ENCODE measurements at regions not wholly inside any gene's neighbourhood (a gene's known extent, or its start where the extent isn't known, plus 50 kb on each side); places are given as distances from the start of the nearest gene placed in this dataset.

DNA sequence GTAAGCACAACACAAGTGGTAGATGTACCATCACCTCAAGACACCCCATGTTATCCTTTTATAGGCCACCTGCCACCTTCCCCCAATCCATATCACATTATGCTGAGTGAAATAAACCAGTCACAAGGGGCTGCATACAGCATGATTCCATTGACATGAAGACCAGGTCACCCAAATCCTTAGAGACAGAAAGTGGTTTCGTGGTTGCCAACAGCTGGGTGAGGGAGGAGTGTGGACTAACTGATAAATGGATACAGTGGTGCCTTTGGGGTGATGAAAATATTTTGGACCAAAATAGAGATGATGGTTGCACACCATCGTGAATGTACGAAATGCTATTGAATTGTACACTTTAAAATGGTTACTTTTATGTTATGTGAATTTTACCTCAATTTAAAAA lies 65.7 kb upstream of the DMD start:
- Mint-ChIP-seq H3K4me3 (no peak overlapping the region), H3K27me3 (no peaks in the 10 kb centered on the region), H3K9me3 (no peaks in the 10 kb centered on the region), H3K36me3 (no peaks in the 10 kb centered on the region), H3K27ac (no peak overlapping the region), H3K4me1 (ENCODE audit: unreplicated experiment) (no peaks in the 10 kb centered on the region)
- no peak for DNase-seq (ENCODE audit: extremely low spot score, unreplicated experiment)
- no peak for TF ChIP-seq CTCF (conservative IDR thresholded peaks at IDR 0.05)

- Mint-ChIP-seq H3K4me3 (no peak overlapping the region), H3K36me3 (no peaks in the 10 kb centered on the region), H3K27me3 (no peaks in the 10 kb centered on the region), H3K4me1 (ENCODE audit: unreplicated experiment) (no peaks in the 10 kb centered on the region), H3K9me3 (no peaks in the 10 kb centered on the region), H3K27ac (no peak overlapping the region)
- no peak for DNase-seq (ENCODE audit: extremely low spot score, unreplicated experiment)
- no peak for TF ChIP-seq CTCF (conservative IDR thresholded peaks at IDR 0.05)
Observed at GRCh38 chrX:33273535-33273934, 62.2 kb upstream of the DMD start.

GRCh38 chrX:33272986-33273385 lies 61.6 kb upstream of the DMD start:
- Mint-ChIP-seq H3K36me3 (no peaks in the 10 kb centered on the region), H3K27me3 (no peaks in the 10 kb centered on the region), H3K4me1 (ENCODE audit: unreplicated experiment) (no peaks in the 10 kb centered on the region), H3K9me3 (no peaks in the 10 kb centered on the region), H3K4me3 (no peak overlapping the region), H3K27ac (no peak overlapping the region)
- no peak for TF ChIP-seq CTCF (conservative IDR thresholded peaks at IDR 0.05)
- DNase-seq (ENCODE audit: extremely low spot score, unreplicated experiment), result no peak
